Chondrocyte (in vitro differentiated cells): ENCODE measurements at regions not wholly inside any gene's neighbourhood (a gene's known extent, or its start where the extent isn't known, plus 50 kb on each side); places are given as distances from the start of the nearest gene placed in this dataset.

ENCODE experiments used
- DNase-seq: peaks from one replicate; pipeline ENCODE4 v3.0.0; 2021; ENCODE audit warnings: mixed read lengths, low spot score
- H3K27ac Mint-ChIP-seq: one replicate; pipeline ENCODE4 v1.8.0; 2021; ENCODE audit warnings: mild to moderate bottlenecking, moderate library complexity, mixed read lengths; ENCODE audit not compliant: unreplicated experiment
- H3K27me3 Mint-ChIP-seq: 2 replicates; pipeline ENCODE4 v1.8.0; 2021; ENCODE audit warnings: low read depth, mixed read lengths
- H3K36me3 Mint-ChIP-seq: 2 replicates; pipeline ENCODE4 v1.8.0; 2021; ENCODE audit warnings: low read depth, mixed read lengths
- H3K4me1 Mint-ChIP-seq: 2 replicates; pipeline ENCODE4 v1.8.0; 2021; ENCODE audit warnings: low read depth, mild to moderate bottlenecking, mixed read lengths
- H3K4me3 Mint-ChIP-seq: one replicate; pipeline ENCODE4 v1.8.0; 2021; ENCODE audit warnings: mild to moderate bottlenecking, moderate library complexity, mixed read lengths; ENCODE audit not compliant: unreplicated experiment
- H3K9me3 Mint-ChIP-seq: 2 replicates; pipeline ENCODE4 v1.8.0; 2021; ENCODE audit warnings: low read depth, mixed read lengths
- CTCF ChIP-seq: fragments of 200-600 bp; sonication (generic); IDR thresholded peaks from 2 replicates; pipeline ENCODE4 v1.5.0; 2021; ENCODE audit warnings: antibody characterized with exemption, mild to moderate bottlenecking, moderate library complexity

- H3K9me3 Mint-ChIP-seq = peaks cover 57% of the 10 kb centered on the region
- H3K4me3 Mint-ChIP-seq = no peak overlapping the region
- H3K4me1 Mint-ChIP-seq = no peaks in the 10 kb centered on the region
- no peak for TF ChIP-seq CTCF
- no peaks in the 10 kb centered on the region for H3K36me3 Mint-ChIP-seq
- DNase-seq = no peak
- H3K27me3 Mint-ChIP-seq = no peaks in the 10 kb centered on the region
- no peak overlapping the region for H3K27ac Mint-ChIP-seq
Observed at GRCh38 chr1:4307468-4307845, 347.0 kb upstream of the AJAP1 start.

- Mint-ChIP-seq H3K4me1 (no peaks in the 10 kb centered on the region), H3K27ac (no peak overlapping the region), H3K4me3 (no peak overlapping the region), H3K27me3 (no peaks in the 10 kb centered on the region), H3K36me3 (no peaks in the 10 kb centered on the region), H3K9me3 (peaks cover 56% of the 10 kb centered on the region)
- DNase-seq = no peak
- no peak for TF ChIP-seq CTCF
Observed at GRCh38 chr1:4307911-4308545, 346.4 kb upstream of the AJAP1 start.

- no peak for DNase-seq
- no peak overlapping the region for H3K27ac Mint-ChIP-seq
- H3K4me1 Mint-ChIP-seq = no peaks in the 10 kb centered on the region
- no peak overlapping the region for H3K4me3 Mint-ChIP-seq
- no peaks in the 10 kb centered on the region for H3K27me3 Mint-ChIP-seq
- peaks cover 56% of the 10 kb centered on the region for H3K9me3 Mint-ChIP-seq
- TF ChIP-seq CTCF = no peak
- no peaks in the 10 kb centered on the region for H3K36me3 Mint-ChIP-seq
Observed at GRCh38 chr1:4308806-4309205, 345.6 kb upstream of the AJAP1 start.

GRCh38 chr1:4309676-4310320, 344.6 kb upstream of the AJAP1 start:
- no peak for DNase-seq
- Mint-ChIP-seq H3K4me3 (no peak overlapping the region), H3K9me3 (peaks cover 62% of the 10 kb centered on the region), H3K4me1 (no peaks in the 10 kb centered on the region), H3K27me3 (no peaks in the 10 kb centered on the region), H3K27ac (no peak overlapping the region), H3K36me3 (no peaks in the 10 kb centered on the region)
- TF ChIP-seq CTCF = no peak

GRCh38 chr1:4310396-4310923, 343.9 kb upstream of the AJAP1 start:
- no peaks in the 10 kb centered on the region for H3K4me1 Mint-ChIP-seq
- H3K36me3 Mint-ChIP-seq = no peaks in the 10 kb centered on the region
- H3K27ac Mint-ChIP-seq = no peak overlapping the region
- DNase-seq = no peak
- H3K27me3 Mint-ChIP-seq = no peaks in the 10 kb centered on the region
- TF ChIP-seq CTCF = no peak
- H3K9me3 Mint-ChIP-seq = peaks cover 64% of the 10 kb centered on the region
- H3K4me3 Mint-ChIP-seq = no peak overlapping the region
